ENCODE measurements at regions not wholly inside any gene's neighbourhood (a gene's known extent, or its start where the extent isn't known, plus 50 kb on each side); places are given as distances from the start of the nearest gene placed in this dataset.

GRCh38 chr10:16049782-16050181 is 189.5 kb upstream of the MINDY3 start:
- TF ChIP-seq, protein P1, sequence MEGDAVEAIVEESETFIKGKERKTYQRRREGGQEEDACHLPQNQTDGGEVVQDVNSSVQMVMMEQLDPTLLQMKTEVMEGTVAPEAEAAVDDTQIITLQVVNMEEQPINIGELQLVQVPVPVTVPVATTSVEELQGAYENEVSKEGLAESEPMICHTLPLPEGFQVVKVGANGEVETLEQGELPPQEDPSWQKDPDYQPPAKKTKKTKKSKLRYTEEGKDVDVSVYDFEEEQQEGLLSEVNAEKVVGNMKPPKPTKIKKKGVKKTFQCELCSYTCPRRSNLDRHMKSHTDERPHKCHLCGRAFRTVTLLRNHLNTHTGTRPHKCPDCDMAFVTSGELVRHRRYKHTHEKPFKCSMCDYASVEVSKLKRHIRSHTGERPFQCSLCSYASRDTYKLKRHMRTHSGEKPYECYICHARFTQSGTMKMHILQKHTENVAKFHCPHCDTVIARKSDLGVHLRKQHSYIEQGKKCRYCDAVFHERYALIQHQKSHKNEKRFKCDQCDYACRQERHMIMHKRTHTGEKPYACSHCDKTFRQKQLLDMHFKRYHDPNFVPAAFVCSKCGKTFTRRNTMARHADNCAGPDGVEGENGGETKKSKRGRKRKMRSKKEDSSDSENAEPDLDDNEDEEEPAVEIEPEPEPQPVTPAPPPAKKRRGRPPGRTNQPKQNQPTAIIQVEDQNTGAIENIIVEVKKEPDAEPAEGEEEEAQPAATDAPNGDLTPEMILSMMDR (conservative IDR thresholded peaks at IDR 0.05; ENCODE audit: low read depth, low read length) = no peak
- TF ChIP-seq POLR2A (IDR thresholded peaks at IDR 0.05; ENCODE audit: low read depth, low read length) (no peak), MXI1 (IDR thresholded peaks at IDR 0.05; ENCODE audit: borderline replicate concordance, low read depth, low read length) (no peak), CEBPB (IDR thresholded peaks at IDR 0.05; ENCODE audit: low read depth, low read length) (no peak), RAD21 (IDR thresholded peaks at IDR 0.05; ENCODE audit: low read length) (no peak), BHLHE40 (IDR thresholded peaks at IDR 0.05; ENCODE audit: low read depth, low read length) (no peak), RCOR1 (IDR thresholded peaks at IDR 0.05; ENCODE audit: insufficient replicate concordance, low read length) (no peak), MAZ (IDR thresholded peaks at IDR 0.05; ENCODE audit: borderline replicate concordance, low read depth, low read length) (no peak), RFX5 (IDR thresholded peaks at IDR 0.05; ENCODE audit: low read depth, low read length) (no peak), USF2 (IDR thresholded peaks at IDR 0.05; ENCODE audit: low read depth, low read length) (no peak), SMC3 (IDR thresholded peaks at IDR 0.05; ENCODE audit: low read depth, low read length) (no peak), FOS (IDR thresholded peaks at IDR 0.05; ENCODE audit: low read depth, low read length) (no peak), CHD1 (IDR thresholded peaks at IDR 0.05; ENCODE audit: low read depth, low read length) (no peak), ELK1 (IDR thresholded peaks at IDR 0.05; ENCODE audit: borderline replicate concordance, low read depth, low read length) (no peak)

Measured in IMR-90 (cell line).